Neural progenitor cell (in vitro differentiated cells): ENCODE measurements at regions not wholly inside any gene's neighbourhood (a gene's known extent, or its start where the extent isn't known, plus 50 kb on each side); places are given as distances from the start of the nearest gene placed in this dataset.
"Not testable (repeated sequence)": the region's sequence is repeated elsewhere in the genome, so short reads cannot be mapped to it uniquely, and the experiment has no call there.

ENCODE experiments used
- CTCF ChIP-seq: fragments of 200-600 bp; sonication (generic); IDR thresholded peaks from 2 replicates; pipeline ENCODE4 v1.5.1; 2017; ENCODE audit warnings: antibody characterized with exemption, mild to moderate bottlenecking
- EZH2phosphoT487 ChIP-seq: fragments of 200-600 bp; sonication (generic); IDR thresholded peaks from 2 replicates; pipeline ENCODE4 v1.6.1; 2017; ENCODE audit warnings: antibody characterized with exemption

GRCh38 chr2:194504876-194505275, 1152.2 kb upstream of the SLC39A10 start:
- TF ChIP-seq CTCF, EZH2phosphoT487: not testable (repeated sequence)
